H1 (cell line): ENCODE measurements at regions not wholly inside any gene's neighbourhood (a gene's known extent, or its start where the extent isn't known, plus 50 kb on each side); places are given as distances from the start of the nearest gene placed in this dataset.

ENCODE experiments used
- CTCF ChIA-PET: fragments of 300-600 bp; sonication (Branson Sonifier 250); formaldehyde crosslinking; loops from one replicate; lab custom pipeline; 2021; ENCODE audit not compliant: partially characterized antibody; lab: Charles Lee
- POLR2A ChIA-PET: fragments of 300-600 bp; sonication (Branson Sonifier 250); formaldehyde crosslinking; loops from one replicate; lab custom pipeline; 2021; ENCODE audit warnings: inconsistent platforms; ENCODE audit not compliant: partially characterized antibody; lab: Charles Lee
- DNase-seq, 2 experiments: peaks; one replicate each; pipeline versions ENCODE4 v3.0.0 to v3.0.0-alpha.2; 2010 to 2022; ENCODE audit warnings: low spot score in 2 of 2, low read depth in 1 of 2, mixed read lengths in 1 of 2
- FAIRE-seq: peaks from 2 replicates; lab custom pipeline; 2011; peaks lifted over from hg19 to GRCh38; lab: Jason Lieb, UNC
- H2AFZ ChIP-seq: 2 replicates; pipeline ENCODE4 v1.8.1; 2012; ENCODE audit warnings: low read length, inconsistent platforms
- H2AK5ac ChIP-seq: 2 replicates; pipeline ENCODE4 v1.6.1; 2013; ENCODE audit warnings: low read depth, low read length
- H2BK120ac ChIP-seq: replicated peaks from 2 replicates; pipeline ENCODE3; 2013; ENCODE audit warnings: low read depth, low read length, inconsistent platforms
- H2BK12ac ChIP-seq: 2 replicates; pipeline ENCODE4 v1.6.1; 2013; ENCODE audit warnings: low read depth, low read length
- H2BK15ac ChIP-seq: 2 replicates; pipeline ENCODE4 v1.6.1; 2013; ENCODE audit warnings: low read length
- H2BK20ac ChIP-seq: 2 replicates; pipeline ENCODE4 v1.6.1; 2013; ENCODE audit warnings: low read length
- H2BK5ac ChIP-seq: 2 replicates; pipeline ENCODE4 v1.6.1; 2013; ENCODE audit warnings: low read depth, low read length
- H3K14ac ChIP-seq: 2 replicates; pipeline ENCODE4 v1.6.1; 2013; ENCODE audit warnings: inconsistent platforms; ENCODE audit not compliant: insufficient read length
- H3K18ac ChIP-seq: 2 replicates; pipeline ENCODE4 v1.6.1; 2013; ENCODE audit warnings: low read length; ENCODE audit errors: extremely low read depth
- H3K23ac ChIP-seq: 2 replicates; pipeline ENCODE4 v1.6.1; 2013; ENCODE audit warnings: inconsistent platforms; ENCODE audit not compliant: insufficient read length
- H3K23me2 ChIP-seq: 2 replicates; pipeline ENCODE4 v1.6.1; 2013; ENCODE audit warnings: low read depth, low read length
- H3K27ac ChIP-seq: 2 replicates; pipeline ENCODE4 v1.6.1; 2011; ENCODE audit warnings: low read depth, low read length, inconsistent platforms
- H3K27me3 ChIP-seq, 4 experiments: replicated peaks in 1 of 4; 1 replicate in 1 of 4; 2 replicates in 3 of 4; pipeline versions ENCODE4 v1.6.1 to v1.8.1; 2011 to 2013; ENCODE audit warnings: low read length in 3 of 4, mild to moderate bottlenecking in 3 of 4, inconsistent platforms in 2 of 4, mixed read lengths in 2 of 4, moderate library complexity in 1 of 4; ENCODE audit not compliant: control insufficient read depth in 3 of 4, insufficient read depth in 3 of 4; ENCODE audit errors: extremely low read depth in 1 of 4
- H3K36me3 ChIP-seq, 4 experiments: 2 replicates each; pipeline versions ENCODE4 v1.6.1 to v1.8.1; 2011 to 2013; ENCODE audit warnings: mild to moderate bottlenecking in 4 of 4, low read length in 3 of 4, moderate library complexity in 2 of 4, control low read depth in 1 of 4, inconsistent platforms in 1 of 4; ENCODE audit not compliant: insufficient read depth in 4 of 4, control insufficient read depth in 2 of 4
- H3K4ac ChIP-seq: replicated peaks from 2 replicates; pipeline ENCODE3; 2013; ENCODE audit warnings: low read length, low read depth, mixed read lengths, inconsistent platforms; ENCODE audit not compliant: insufficient read length
- H3K4me1 ChIP-seq, 4 experiments: replicated peaks in 1 of 4; 1 replicate in 1 of 4; 2 replicates in 3 of 4; pipeline versions ENCODE4 v1.6.1 to v1.8.1; 2011 to 2013; ENCODE audit warnings: low read length in 3 of 4, inconsistent platforms in 2 of 4, mixed read lengths in 1 of 4; ENCODE audit not compliant: insufficient read depth in 4 of 4, control insufficient read depth in 3 of 4
- H3K4me2 ChIP-seq, 2 experiments: 2 replicates each; pipeline versions ENCODE4 v1.6.1 to v1.8.1; 2011 to 2013; ENCODE audit warnings: low read depth in 2 of 2, low read length in 2 of 2, control low read depth in 1 of 2, inconsistent platforms in 1 of 2, mild to moderate bottlenecking in 1 of 2; ENCODE audit not compliant: insufficient read depth in 1 of 2
- H3K4me3 ChIP-seq, 4 experiments: fragments of 200-600, 300-600 bp in 1 of 4; sonication (generic), shearing (Covaris generic), sonication (Bioruptor Twin) in 1 of 4; 2 replicates each; pipeline versions ENCODE4 v1.5.1 to v1.8.1; 2011 to 2016; ENCODE audit warnings: low read length in 4 of 4, low read depth in 3 of 4, control low read depth in 2 of 4, inconsistent platforms in 2 of 4, mild to moderate bottlenecking in 2 of 4, mixed read lengths in 1 of 4, moderate library complexity in 1 of 4; ENCODE audit not compliant: insufficient read depth in 2 of 4; ENCODE audit errors: extremely low read depth in 1 of 4
- H3K56ac ChIP-seq: replicated peaks from 2 replicates; pipeline ENCODE3; 2013; ENCODE audit warnings: low read depth, mild to moderate bottlenecking, mixed read lengths, low read length, inconsistent platforms; ENCODE audit not compliant: insufficient read length
- H3K79me1 ChIP-seq: 2 replicates; pipeline ENCODE4 v1.6.1; 2013; ENCODE audit warnings: low read depth, low read length, control low read depth
- H3K79me2 ChIP-seq, 2 experiments: 2 replicates each; pipeline versions ENCODE4 v1.6.1 to v1.8.1; 2012 to 2013; ENCODE audit warnings: low read length in 2 of 2, mild to moderate bottlenecking in 2 of 2, inconsistent platforms in 1 of 2; ENCODE audit not compliant: insufficient read depth in 2 of 2, control insufficient read depth in 1 of 2
- H3K9ac ChIP-seq, 4 experiments: replicated peaks in 1 of 4; 1 replicate in 1 of 4; 2 replicates in 3 of 4; pipeline versions ENCODE4 v1.6.1 to v1.8.1; 2011 to 2013; ENCODE audit warnings: low read depth in 3 of 4, low read length in 3 of 4, control low read depth in 2 of 4, mild to moderate bottlenecking in 2 of 4, moderate library complexity in 2 of 4, inconsistent platforms in 1 of 4; ENCODE audit errors: extremely low read depth in 1 of 4
- H3K9me3 ChIP-seq, 2 experiments: 2 replicates each; pipeline versions ENCODE4 v1.6.1 to v1.8.1; 2012 to 2013; ENCODE audit warnings: mild to moderate bottlenecking in 2 of 2, moderate library complexity in 2 of 2, control low read depth in 1 of 2, inconsistent platforms in 1 of 2, low read depth in 1 of 2, low read length in 1 of 2, mixed read lengths in 1 of 2; ENCODE audit not compliant: insufficient read depth in 2 of 2
- H4K20me1 ChIP-seq, 2 experiments: replicated peaks in 1 of 2; 2 replicates each; pipeline versions ENCODE3 to v1.8.1; 2011 to 2013; ENCODE audit warnings: inconsistent platforms in 2 of 2, low read length in 2 of 2, mild to moderate bottlenecking in 1 of 2; ENCODE audit not compliant: insufficient read depth in 2 of 2, control insufficient read depth in 1 of 2
- H4K5ac ChIP-seq: 2 replicates; pipeline ENCODE4 v1.6.1; 2013; ENCODE audit warnings: low read length, low read depth, mixed read lengths, inconsistent platforms; ENCODE audit not compliant: insufficient read length
- H4K8ac ChIP-seq: 2 replicates; pipeline ENCODE4 v1.8.0; 2013; ENCODE audit warnings: mild to moderate bottlenecking, moderate library complexity, low read length, inconsistent platforms; ENCODE audit not compliant: insufficient read depth; ENCODE audit errors: extremely low read depth
- H4K91ac ChIP-seq: replicated peaks from 2 replicates; pipeline ENCODE3; 2013; ENCODE audit warnings: low read length, mixed read lengths, inconsistent platforms; ENCODE audit not compliant: insufficient read length
- ATF2 ChIP-seq: IDR thresholded peaks from 2 replicates; pipeline ENCODE4 v1.6.1; 2012; ENCODE audit warnings: low read length, inconsistent platforms
- CHD1 ChIP-seq: IDR thresholded peaks from 2 replicates; pipeline ENCODE4 v1.6.1; 2012; ENCODE audit warnings: low read depth, low read length, improper control_type of control experiment
- EZH2 ChIP-seq: fragments of 200-600 bp; sonication (generic); IDR thresholded peaks from 2 replicates; pipeline ENCODE4 v1.7.1; 2012; ENCODE audit warnings: low read depth, mild to moderate bottlenecking, moderate library complexity, low read length, inconsistent platforms; ENCODE audit not compliant: severe bottlenecking
- GABPA ChIP-seq: IDR thresholded peaks from 2 replicates; pipeline ENCODE4 v1.6.1; 2011; ENCODE audit warnings: mild to moderate bottlenecking, low read length, moderate library complexity, borderline replicate concordance; ENCODE audit not compliant: insufficient read depth
- KDM1A ChIP-seq: fragments of 200-600, 300-600 bp; sonication (generic); IDR thresholded peaks from 2 replicates; pipeline ENCODE4 v1.7.1; 2016; ENCODE audit warnings: mild to moderate bottlenecking, low read length, borderline replicate concordance
- KDM5A ChIP-seq: fragments of 200-600 bp; IDR thresholded peaks from 2 replicates; pipeline ENCODE4 v1.7.1; 2012; ENCODE audit warnings: mild to moderate bottlenecking, low read length, inconsistent platforms, mixed read lengths
- MAFK ChIP-seq: IDR thresholded peaks from 2 replicates; pipeline ENCODE4 v1.6.1; 2012; ENCODE audit warnings: low read depth, mild to moderate bottlenecking, improper control_type of control experiment, low read length
- NANOG ChIP-seq: IDR thresholded peaks from 2 replicates; pipeline ENCODE4 v1.6.1; 2011; ENCODE audit warnings: low read length, low read depth, mild to moderate bottlenecking, inconsistent platforms; ENCODE audit not compliant: insufficient read depth, poor library complexity, severe bottlenecking
- NRF1 ChIP-seq: IDR thresholded peaks from 2 replicates; pipeline ENCODE4 v1.6.1; 2011; ENCODE audit warnings: mild to moderate bottlenecking, low read depth, low read length, improper control_type of control experiment
- RNF2 ChIP-seq: fragments of 200-900, 300-1000 bp; sonication (generic); IDR thresholded peaks from 2 replicates; pipeline ENCODE4 v1.7.1; 2016; ENCODE audit warnings: borderline replicate concordance, low read depth, mild to moderate bottlenecking, antibody characterized with exemption, low read length; ENCODE audit not compliant: poor library complexity, severe bottlenecking; ENCODE audit errors: missing control alignments
- SIN3A ChIP-seq, 2 experiments: IDR thresholded peaks in 1 of 2; conservative IDR thresholded peaks in 1 of 2; 2 replicates each; pipeline ENCODE4 v1.6.1; 2011 to 2012; ENCODE audit warnings: low read length in 2 of 2, improper control_type of control experiment in 1 of 2, low read depth in 1 of 2, mild to moderate bottlenecking in 1 of 2
- SP2 ChIP-seq: IDR thresholded peaks from 2 replicates; pipeline ENCODE4 v1.6.1; 2012; ENCODE audit warnings: mild to moderate bottlenecking, low read length, inconsistent platforms
- YY1 ChIP-seq: IDR thresholded peaks from 2 replicates; pipeline ENCODE4 v1.6.1; 2011; ENCODE audit warnings: low read depth, mild to moderate bottlenecking, low read length
- WGBS, 2 experiments: shearing (Covaris generic) in 1 of 2; methylation state at CpG; one replicate each; pipeline versions ENCODE4 v1.1.6 to v1.1.7; 2013 to 2015; ENCODE audit warnings: low lambda C conversion rate in 2 of 2, mixed read lengths in 2 of 2, inconsistent platforms in 1 of 2, low coverage in 1 of 2, missing lambda C conversion rate in 1 of 2; ENCODE audit not compliant: insufficient replicate concordance in 2 of 2, insufficient coverage in 1 of 2, insufficient read length in 1 of 2; ENCODE audit errors: extremely low coverage in 1 of 2, missing lambda C conversion rate in 1 of 2; 5-methylcytosine and 5-hydroxymethylcytosine counted together

GRCh38 chr2:220745682-220746081, 826.4 kb downstream of the EPHA4 start:
- Histone ChIP-seq H2BK12ac (no peak overlapping the region), H3K27me3 (no peaks in the 10 kb centered on the region), H4K8ac (no peak overlapping the region), H3K36me3 (no peaks in the 10 kb centered on the region), H3K4me3 (no peak overlapping the region), H3K4me2 (no peak overlapping the region), H2BK120ac (no peak overlapping the region), H3K9me3 (no peaks in the 10 kb centered on the region), H3K56ac (no peak overlapping the region), H2AFZ (no peak overlapping the region), H3K23ac (no peak overlapping the region), H3K9ac (no peak overlapping the region), H3K27ac (no peak overlapping the region), H3K4ac (no peak overlapping the region), H3K23me2 (no peaks in the 10 kb centered on the region), H2BK15ac (no peak overlapping the region), H2BK20ac (no peak overlapping the region), H4K91ac (no peak overlapping the region), H3K79me2 (no peaks in the 10 kb centered on the region), H3K14ac (no peak overlapping the region), H3K18ac (no peak overlapping the region), H4K20me1 (no peaks in the 10 kb centered on the region), H3K79me1 (no peaks in the 10 kb centered on the region), H4K5ac (no peak overlapping the region), H2BK5ac (no peak overlapping the region), H2AK5ac (no peak overlapping the region), H3K4me1 (peaks cover 0 to 3% (median 1%) of the 10 kb centered on the region in 4 experiments; a peak in 2 of 7 replicates)
- FAIRE-seq (no peak), DNase-seq (no peak)
- ChIA-PET CTCF (no interaction called here), POLR2A (no interaction called here)
- no peak for TF ChIP-seq RNF2
- TF ChIP-seq GABPA, result no peak
- no peak for TF ChIP-seq SP2
- TF ChIP-seq NANOG, result no peak
- no peak for TF ChIP-seq SIN3A (conservative IDR thresholded peaks at IDR 0.05 in 1 of 2, IDR thresholded peaks at IDR 0.05 in 1 of 2; ENCODE audit: low read depth in 1 of 2, low read length in 2 of 2)
- no peak for TF ChIP-seq MAFK
- TF ChIP-seq NRF1, result no peak
- no peak for TF ChIP-seq CHD1
- no peak for TF ChIP-seq ATF2
- TF ChIP-seq KDM1A, result no peak
- no peak for TF ChIP-seq EZH2
- TF ChIP-seq KDM5A, result no peak
- no peak for TF ChIP-seq YY1
- WGBS, 2 experiments, result 94% methylated on average over 8 of the region's 8 CpGs; no CpG with 5 or more reads in 1 of the 2 experiments
